GM21381 (cell line): ENCODE measurements at regions not wholly inside any gene's neighbourhood (a gene's known extent, or its start where the extent isn't known, plus 50 kb on each side); places are given as distances from the start of the nearest gene placed in this dataset.

Experiments used
- ATAC-seq: cut with Tn5 transposase; IDR thresholded peaks from one replicate; pipeline ENCODE4 v1.9.1; 2021; ENCODE audit warnings: mild to moderate bottlenecking, moderate library complexity; ENCODE audit not compliant: unreplicated experiment

GRCh38 chrX:110863883-110864282 is 68.3 kb upstream of the CHRDL1 start:
- no peak for ATAC-seq

- ATAC-seq: no peak
Measured at GRCh38 chrX:110858565-110858964, 62.9 kb upstream of the CHRDL1 start.

- no peak for ATAC-seq
Measured at GRCh38 chrX:110853610-110854009, 58.0 kb upstream of the CHRDL1 start.

- ATAC-seq: no peak
Measured at GRCh38 chrX:110852180-110852579, 56.6 kb upstream of the CHRDL1 start.

- no peak for ATAC-seq
Measured at GRCh38 chrX:110851780-110852179, 56.2 kb upstream of the CHRDL1 start.

- ATAC-seq: peak; percentile 69
Measured at GRCh38 chrX:110847334-110847733, 51.7 kb upstream of the CHRDL1 start.

- ATAC-seq: no peak
Measured at GRCh38 chrX:110846071-110846470, 50.5 kb upstream of the CHRDL1 start.
